Adrenal gland (tissue), 9 donors: ENCODE measurements at regions not wholly inside any gene's neighbourhood (a gene's known extent, or its start where the extent isn't known, plus 50 kb on each side); places are given as distances from the start of the nearest gene placed in this dataset.

Experiments
- DNase-seq, 7 donors: peaks; one replicate each; pipeline ENCODE4 v3.0.0-alpha.2; 2019 to 2020
- H3K27ac ChIP-seq, 5 donors: fragments of 200-600 bp; sonication (generic) in 4 of 5; 1 replicate in 3 of 5; 2 replicates in 2 of 5; pipeline versions ENCODE4 v1.5.1 to v1.8.0; 2016 to 2020; ENCODE audit warnings: mild to moderate bottlenecking in 1 of 5
- H3K27me3 ChIP-seq: fragments of 200-600 bp; 2 replicates; pipeline ENCODE4 v1.8.0; 2021
- H3K36me3 ChIP-seq, 2 donors: fragments of 200-600 bp; replicated peaks in 1 of 2; 1 replicate in 1 of 2; 2 replicates in 1 of 2; pipeline versions ENCODE4 v1.5.1 to v1.8.0; 2018 to 2022
- H3K4me1 ChIP-seq, 2 donors: fragments of 200-600 bp; replicated peaks in 1 of 2; 1 replicate in 1 of 2; 2 replicates in 1 of 2; pipeline versions ENCODE4 v1.5.1 to v1.8.0; 2018 to 2021
- H3K4me3 ChIP-seq, 4 donors: fragments of 200-600 bp; sonication (generic) in 3 of 4; one replicate each; pipeline ENCODE4 v1.5.1; 2016 to 2018
- H3K9me3 ChIP-seq, 3 donors: fragments of 200-600 bp; sonication (generic) in 1 of 3; replicated peaks in 1 of 3; 1 replicate in 2 of 3; 2 replicates in 1 of 3; pipeline versions ENCODE4 v1.5.1 to v1.8.0; 2016 to 2021
- POLR2A ChIP-seq, 2 donors: fragments of 450-650 bp; IDR thresholded peaks; one replicate each; pipeline ENCODE4 v1.6.1; 2017; ENCODE audit warnings: antibody characterized with exemption in 2 of 2, mild to moderate bottlenecking in 2 of 2, moderate library complexity in 1 of 2
- WGBS, 4 donors: extraction: QIAGEN DNeasy Blood & Tissue Kit in 2 of 4; methylation state at CpG; one replicate each; pipeline versions ENCODE4 v1.1.5 to v1.1.7; 2013 to 2017; 5-methylcytosine and 5-hydroxymethylcytosine counted together
- intact Hi-C, 2 donors: fragments of 100-400 bp; cut with DNase I; formaldehyde crosslinking; loops; one replicate each; pipeline versions ENCODE4 v1.14.1 to v1.15.0; 2022 to 2023
- TF ChIP-seq, protein P1 (sequence below), 6 experiments: fragments of 450-650 bp in 4 of 6; fragments of 200-600 bp in 2 of 6; sonication (generic) in 1 of 6; IDR thresholded peaks; 1 replicate in 5 of 6; 2 replicates in 1 of 6; pipeline versions ENCODE4 v1.5.1 to v1.8.0; 2016 to 2021; ENCODE audit warnings: antibody characterized with exemption in 6 of 6, mild to moderate bottlenecking in 2 of 6, moderate library complexity in 1 of 6
- donor health status: healthy with polysubstance abuse.
- donor health status: Bipolar disorder and iron deficiency.
- donor health status: DM: yes; HTN: yes; CAD: no.
- donor health status: DM: no; HTN: no; CAD: no.
- donor health status: DM: no; HTN: no; CAD: no.

DNA sequence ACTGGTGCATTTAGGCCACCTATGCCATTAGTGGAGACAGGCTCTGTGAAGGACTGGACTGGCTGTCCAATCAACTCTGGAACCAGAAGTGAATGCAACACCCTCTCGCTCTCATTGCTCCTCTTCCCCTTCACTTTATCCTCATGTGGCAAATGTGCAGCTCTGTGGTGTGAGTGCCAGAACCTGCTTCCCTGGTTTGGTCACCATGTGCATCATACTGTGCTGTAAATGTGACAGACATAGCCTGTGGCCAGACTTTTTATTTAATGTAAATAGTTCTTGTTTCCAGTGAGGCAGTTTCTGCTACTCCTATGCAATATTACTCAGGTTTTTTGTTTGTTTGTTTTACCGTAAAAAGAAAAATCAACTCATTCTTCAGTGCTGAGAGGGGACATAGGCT, 73.0 kb upstream of the PPP1R9A start:
- H3K27me3 ChIP-seq = no peaks in the 10 kb centered on the region
- no peaks in the 10 kb centered on the region for H3K36me3 ChIP-seq
- H3K9me3 ChIP-seq = peaks cover 0 to 16% (median 13%) of the 10 kb centered on the region in 3 donors
- no peak for TF ChIP-seq POLR2A (IDR thresholded peaks at IDR 0.05)
- TF ChIP-seq, protein P1, sequence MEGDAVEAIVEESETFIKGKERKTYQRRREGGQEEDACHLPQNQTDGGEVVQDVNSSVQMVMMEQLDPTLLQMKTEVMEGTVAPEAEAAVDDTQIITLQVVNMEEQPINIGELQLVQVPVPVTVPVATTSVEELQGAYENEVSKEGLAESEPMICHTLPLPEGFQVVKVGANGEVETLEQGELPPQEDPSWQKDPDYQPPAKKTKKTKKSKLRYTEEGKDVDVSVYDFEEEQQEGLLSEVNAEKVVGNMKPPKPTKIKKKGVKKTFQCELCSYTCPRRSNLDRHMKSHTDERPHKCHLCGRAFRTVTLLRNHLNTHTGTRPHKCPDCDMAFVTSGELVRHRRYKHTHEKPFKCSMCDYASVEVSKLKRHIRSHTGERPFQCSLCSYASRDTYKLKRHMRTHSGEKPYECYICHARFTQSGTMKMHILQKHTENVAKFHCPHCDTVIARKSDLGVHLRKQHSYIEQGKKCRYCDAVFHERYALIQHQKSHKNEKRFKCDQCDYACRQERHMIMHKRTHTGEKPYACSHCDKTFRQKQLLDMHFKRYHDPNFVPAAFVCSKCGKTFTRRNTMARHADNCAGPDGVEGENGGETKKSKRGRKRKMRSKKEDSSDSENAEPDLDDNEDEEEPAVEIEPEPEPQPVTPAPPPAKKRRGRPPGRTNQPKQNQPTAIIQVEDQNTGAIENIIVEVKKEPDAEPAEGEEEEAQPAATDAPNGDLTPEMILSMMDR (IDR thresholded peaks at IDR 0.05) = no peak
- no peak for DNase-seq
- H3K4me3 ChIP-seq = no peak overlapping the region
- intact Hi-C loops = no loop called here
- no peak overlapping the region for H3K27ac ChIP-seq
- H3K4me1 ChIP-seq = no peaks in the 10 kb centered on the region
- 95 to 98% (median 98%) methylated on average over 2 of the region's 2 CpGs for WGBS, 4 donors

DNA sequence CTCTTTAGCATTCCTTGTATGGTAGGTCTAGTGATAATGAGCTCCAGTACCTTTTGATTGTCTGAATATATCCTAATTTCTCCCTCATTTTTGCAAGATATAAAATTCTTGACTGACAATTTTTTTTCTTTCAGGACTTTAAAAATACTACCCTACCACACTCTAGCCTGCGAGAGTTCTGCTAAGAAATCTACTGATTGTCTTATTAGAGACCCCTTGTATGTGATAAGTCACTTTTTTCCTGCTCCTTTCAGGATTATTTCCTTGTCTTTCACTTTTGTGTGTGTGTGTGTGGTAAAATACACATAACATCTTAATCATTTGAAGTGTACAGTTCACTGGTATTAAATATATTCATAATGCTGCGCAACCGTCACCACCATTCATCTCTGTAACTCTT, 68.7 kb upstream of the PPP1R9A start:
- Histone ChIP-seq H3K27ac (no peak overlapping the region), H3K9me3 (peaks cover 0 to 16% (median 13%) of the 10 kb centered on the region in 3 donors), H3K36me3 (no peaks in the 10 kb centered on the region), H3K4me1 (no peaks in the 10 kb centered on the region), H3K27me3 (no peaks in the 10 kb centered on the region), H3K4me3 (no peak overlapping the region)
- DNase-seq = no peak
- 89 to 98% (median 97%) methylated on average over 3 of the region's 3 CpGs for WGBS, 4 donors
- intact Hi-C loops = no loop called here
- no peak for TF ChIP-seq POLR2A (IDR thresholded peaks at IDR 0.05)
- TF ChIP-seq, protein P1 (IDR thresholded peaks at IDR 0.05) = no peak

DNA sequence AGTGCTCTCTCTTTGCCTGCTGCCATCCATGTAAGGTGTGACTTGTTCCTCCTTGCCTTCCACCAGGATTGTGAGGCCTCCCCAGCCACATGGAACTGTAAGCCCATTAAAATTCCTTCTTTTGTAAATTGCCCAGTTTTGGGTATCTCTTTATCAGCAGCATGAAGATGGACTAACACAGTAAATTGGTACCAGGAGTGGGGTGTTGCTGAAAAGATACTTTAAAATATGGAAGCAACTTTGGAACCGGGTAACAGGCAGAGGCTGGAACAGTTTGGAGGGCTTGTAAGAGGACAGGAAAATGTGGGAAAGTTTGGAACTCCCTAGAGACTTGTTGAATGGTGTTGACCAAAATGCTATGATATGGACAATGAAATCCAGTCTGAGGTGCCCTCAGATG, 63.8 kb upstream of the PPP1R9A start:
- intact Hi-C loops = no loop called here
- TF ChIP-seq, protein P1 (IDR thresholded peaks at IDR 0.05) = no peak
- TF ChIP-seq POLR2A (IDR thresholded peaks at IDR 0.05) = no peak
- Histone ChIP-seq H3K27me3 (no peaks in the 10 kb centered on the region), H3K36me3 (no peaks in the 10 kb centered on the region), H3K9me3 (peaks cover 0 to 8% (median 7%) of the 10 kb centered on the region in 3 donors), H3K27ac (no peak overlapping the region), H3K4me1 (no peaks in the 10 kb centered on the region), H3K4me3 (no peak overlapping the region)
- 91 to 96% (median 95%) methylated on average over 1 of the region's 1 CpG for WGBS, 4 donors
- DNase-seq = no peak

DNA sequence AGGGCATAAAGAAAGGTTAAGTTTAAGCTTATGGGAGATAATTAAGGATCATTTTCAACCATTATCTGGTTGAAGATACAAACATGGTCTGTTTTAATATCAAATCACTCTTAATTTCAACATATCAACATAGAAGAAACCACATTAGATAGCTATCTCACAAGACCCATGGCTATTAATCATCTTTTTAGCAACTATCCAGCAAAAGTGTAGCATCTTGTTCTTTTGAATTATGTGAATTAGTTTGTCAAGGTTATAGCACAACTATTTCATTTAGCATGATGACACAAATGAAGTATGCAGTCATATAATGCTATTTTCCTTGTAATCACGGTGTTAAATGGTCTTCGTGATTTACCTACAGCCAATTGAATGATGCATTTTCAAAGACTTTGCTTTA, 58.9 kb upstream of the PPP1R9A start:
- Histone ChIP-seq H3K36me3 (no peaks in the 10 kb centered on the region), H3K4me3 (no peak overlapping the region), H3K4me1 (no peaks in the 10 kb centered on the region), H3K9me3 (no peaks in the 10 kb centered on the region), H3K27me3 (no peaks in the 10 kb centered on the region), H3K27ac (no peak overlapping the region)
- TF ChIP-seq, protein P1 (IDR thresholded peaks at IDR 0.05) = no peak
- no peak for TF ChIP-seq POLR2A (IDR thresholded peaks at IDR 0.05)
- intact Hi-C loops = no loop called here
- DNase-seq = no peak
- 84 to 93% (median 91%) methylated on average over 2 of the region's 2 CpGs for WGBS, 4 donors
